Kidney (tissue), 13 donors: ENCODE measurements at regions not wholly inside any gene's neighbourhood (a gene's known extent, or its start where the extent isn't known, plus 50 kb on each side); places are given as distances from the start of the nearest gene placed in this dataset.

Experiments used
- DNase-seq, 5 donors: peaks; one replicate each; pipeline ENCODE4 v3.0.0-alpha.2; 2013 to 2020
- FAIRE-seq: peaks from 2 replicates; lab custom pipeline; 2012; peaks lifted over from hg19 to GRCh38; lab: Jason Lieb, UNC
- H3K27ac ChIP-seq, 2 donors: one replicate each; pipeline ENCODE4 v1.7.0; 2013; ENCODE audit warnings: low read depth in 2 of 2, low read length in 2 of 2, inconsistent platforms in 1 of 2
- H3K27me3 ChIP-seq: one replicate; pipeline ENCODE4 v1.7.1; 2013; ENCODE audit warnings: low read length, inconsistent platforms; ENCODE audit not compliant: control insufficient read depth, insufficient read depth
- H3K36me3 ChIP-seq, 3 donors: one replicate each; pipeline versions ENCODE4 v1.7.0 to v1.7.1; 2013; ENCODE audit warnings: low read length in 3 of 3, control low read depth in 1 of 3, inconsistent platforms in 1 of 3; ENCODE audit not compliant: insufficient read depth in 3 of 3, control insufficient read depth in 2 of 3
- H3K4me1 ChIP-seq, 3 donors: one replicate each; pipeline versions ENCODE4 v1.7.0 to v1.7.1; 2013; ENCODE audit warnings: low read length in 3 of 3, inconsistent platforms in 1 of 3, low read depth in 1 of 3; ENCODE audit not compliant: control insufficient read depth in 2 of 3, insufficient read depth in 2 of 3
- H3K4me3 ChIP-seq, 3 donors: one replicate each; pipeline versions ENCODE4 v1.7.0 to v1.8.1; 2013; ENCODE audit warnings: low read length in 3 of 3, control low read depth in 1 of 3, inconsistent platforms in 1 of 3
- H3K9ac ChIP-seq, 3 donors: one replicate each; pipeline versions ENCODE4 v1.7.0 to v1.7.1; 2013; ENCODE audit warnings: low read length in 3 of 3, control low read depth in 1 of 3, inconsistent platforms in 1 of 3
- H3K9me3 ChIP-seq, 3 donors: one replicate each; pipeline versions ENCODE4 v1.7.0 to v1.7.1; 2013; ENCODE audit warnings: low read length in 3 of 3, control low read depth in 1 of 3, inconsistent platforms in 1 of 3; ENCODE audit not compliant: control insufficient read depth in 2 of 3, insufficient read depth in 1 of 3
- CTCF ChIP-seq: IDR thresholded peaks from 3 replicates; pipeline ENCODE4 v1.5.1; 2012; ENCODE audit warnings: mild to moderate bottlenecking, moderate library complexity, borderline replicate concordance; ENCODE audit not compliant: insufficient read depth; ENCODE audit errors: extremely low read depth
- intact Hi-C: fragments of 100-400 bp; cut with DNase I; formaldehyde crosslinking; loops from one replicate; pipeline ENCODE4 v1.11.1; 2022
- donor health status: control.
- donor health status: control.
- donor health status: control.
- donor health status: control.
- donor health status: control.
- donor health status: DM: yes; HTN: yes; CAD: no.
- donor health status: Normal renal cell carcinoma (clear cell type).

GRCh38 chr6:47879015-47879414, 97.2 kb downstream of the OPN5 start:
- intact Hi-C loops, result no loop called here
- no peak for DNase-seq
- Histone ChIP-seq H3K27ac (no peak overlapping the region), H3K36me3 (no peaks in the 10 kb centered on the region), H3K4me3 (no peak overlapping the region), H3K9ac (no peak overlapping the region), H3K9me3 (no peaks in the 10 kb centered on the region), H3K27me3 (no peaks in the 10 kb centered on the region), H3K4me1 (no peaks in the 10 kb centered on the region)
- no peak for FAIRE-seq
- no peak for TF ChIP-seq CTCF
